ENCODE measurements at regions not wholly inside any gene's neighbourhood (a gene's known extent, or its start where the extent isn't known, plus 50 kb on each side); places are given as distances from the start of the nearest gene placed in this dataset.

DNA sequence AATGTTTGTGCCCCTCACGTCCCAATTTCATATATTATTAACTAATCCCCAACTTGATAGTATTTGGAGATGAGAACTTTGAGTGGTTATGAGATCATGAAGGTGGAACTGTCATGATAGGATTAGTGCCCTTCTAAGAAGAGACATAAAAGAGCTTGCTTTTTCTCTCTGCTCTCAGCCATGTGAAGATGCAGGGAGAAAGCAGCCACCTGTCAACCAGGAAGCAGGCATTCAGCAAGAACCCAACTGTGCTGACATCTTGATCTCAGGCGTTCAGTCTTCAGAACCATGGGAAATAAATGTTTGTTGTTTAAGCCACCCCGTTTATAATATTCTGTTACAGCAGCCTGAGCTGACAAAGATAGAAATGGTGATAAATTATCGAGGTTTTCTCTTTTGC, 278.7 kb upstream of the KCNMB2 start:
- TF ChIP-seq, protein P1, sequence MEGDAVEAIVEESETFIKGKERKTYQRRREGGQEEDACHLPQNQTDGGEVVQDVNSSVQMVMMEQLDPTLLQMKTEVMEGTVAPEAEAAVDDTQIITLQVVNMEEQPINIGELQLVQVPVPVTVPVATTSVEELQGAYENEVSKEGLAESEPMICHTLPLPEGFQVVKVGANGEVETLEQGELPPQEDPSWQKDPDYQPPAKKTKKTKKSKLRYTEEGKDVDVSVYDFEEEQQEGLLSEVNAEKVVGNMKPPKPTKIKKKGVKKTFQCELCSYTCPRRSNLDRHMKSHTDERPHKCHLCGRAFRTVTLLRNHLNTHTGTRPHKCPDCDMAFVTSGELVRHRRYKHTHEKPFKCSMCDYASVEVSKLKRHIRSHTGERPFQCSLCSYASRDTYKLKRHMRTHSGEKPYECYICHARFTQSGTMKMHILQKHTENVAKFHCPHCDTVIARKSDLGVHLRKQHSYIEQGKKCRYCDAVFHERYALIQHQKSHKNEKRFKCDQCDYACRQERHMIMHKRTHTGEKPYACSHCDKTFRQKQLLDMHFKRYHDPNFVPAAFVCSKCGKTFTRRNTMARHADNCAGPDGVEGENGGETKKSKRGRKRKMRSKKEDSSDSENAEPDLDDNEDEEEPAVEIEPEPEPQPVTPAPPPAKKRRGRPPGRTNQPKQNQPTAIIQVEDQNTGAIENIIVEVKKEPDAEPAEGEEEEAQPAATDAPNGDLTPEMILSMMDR (IDR thresholded peaks at IDR 0.05), result no peak
- TF ChIP-seq POLR2A (IDR thresholded peaks at IDR 0.05), result no peak

Measured in adrenal gland (tissue), 5 donors.